ENCODE measurements at regions not wholly inside any gene's neighbourhood (a gene's known extent, or its start where the extent isn't known, plus 50 kb on each side); places are given as distances from the start of the nearest gene placed in this dataset.

GRCh38 chr9:108311745-108312144 lies 544.0 kb downstream of the ACTL7B start:
- no peak for TF ChIP-seq CTCF (IDR thresholded peaks at IDR 0.05)
- Mint-ChIP-seq H3K36me3 (ENCODE audit: low read depth) (no peaks in the 10 kb centered on the region), H3K27ac (no peak overlapping the region), H3K27me3 (ENCODE audit: low read depth, poor library complexity) (peaks cover 9% of the 10 kb centered on the region), H3K4me3 (no peak overlapping the region), H3K4me1 (no peaks in the 10 kb centered on the region), H3K9me3 (peaks cover 18% of the 10 kb centered on the region)
- no peak for DNase-seq

- H3K4me3 Mint-ChIP-seq: no peak overlapping the region
- TF ChIP-seq CTCF (IDR thresholded peaks at IDR 0.05): no peak
- no peaks in the 10 kb centered on the region for H3K4me1 Mint-ChIP-seq
- H3K27me3 Mint-ChIP-seq (ENCODE audit: low read depth, poor library complexity): peaks cover 9% of the 10 kb centered on the region
- no peak overlapping the region for H3K27ac Mint-ChIP-seq
- peaks cover 9% of the 10 kb centered on the region for H3K9me3 Mint-ChIP-seq
- DNase-seq: no peak
- H3K36me3 Mint-ChIP-seq (ENCODE audit: low read depth): no peaks in the 10 kb centered on the region
These were observed 545.6 kb downstream of the ACTL7B start for GRCh38 chr9:108310202-108310601.

DNA sequence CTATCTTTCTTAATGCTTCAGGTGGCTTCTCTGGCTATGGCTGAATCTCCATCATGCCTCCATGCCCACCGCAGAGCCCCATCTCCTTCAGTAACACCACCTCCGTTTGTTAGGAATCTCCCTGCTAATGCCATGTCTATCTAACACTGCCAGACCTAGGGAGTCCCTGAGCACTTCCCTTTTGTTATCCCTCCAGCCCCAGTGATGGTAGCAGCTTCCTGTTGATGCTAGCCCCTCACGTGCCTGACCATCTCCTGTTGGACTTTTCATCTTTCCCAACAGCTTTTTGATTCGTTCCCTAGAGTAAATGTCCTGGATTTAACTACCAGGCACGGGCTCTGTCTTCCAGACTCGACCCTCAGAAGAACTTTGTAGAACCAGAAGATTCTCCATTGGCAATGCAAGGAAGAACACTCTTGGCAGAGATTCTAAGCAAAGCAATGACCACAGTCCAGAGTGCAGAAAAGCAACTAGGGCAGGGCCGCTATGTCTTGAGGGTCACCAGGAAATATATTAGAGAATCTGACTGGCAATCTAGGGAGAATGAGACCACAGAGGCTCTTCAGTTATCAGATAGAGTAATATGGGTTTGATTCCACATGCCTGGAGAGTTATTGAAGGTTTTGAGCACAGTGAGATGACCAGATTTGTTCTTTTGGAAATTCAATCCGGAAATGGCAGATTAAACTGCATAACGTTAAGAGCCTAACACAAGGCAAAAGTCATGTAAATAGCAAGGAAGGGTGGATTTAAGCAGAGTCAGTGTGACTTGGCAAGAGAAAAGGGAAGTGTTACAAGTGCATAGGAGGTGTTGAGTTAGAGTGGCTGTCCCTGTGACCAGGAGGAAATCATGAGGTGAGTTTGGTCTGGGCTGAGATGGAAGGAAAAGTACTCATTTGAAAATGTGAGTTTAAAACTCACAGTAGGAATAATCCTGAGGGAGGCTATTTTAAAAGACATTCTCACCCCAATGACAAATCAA lies 555.2 kb downstream of the ACTL7B start:
- DNase-seq: no peak
- H3K27me3 Mint-ChIP-seq (ENCODE audit: low read depth, poor library complexity): peaks cover 4% of the 10 kb centered on the region
- no peak for TF ChIP-seq CTCF (IDR thresholded peaks at IDR 0.05)
- H3K9me3 Mint-ChIP-seq: peaks cover 7% of the 10 kb centered on the region
- peaks cover 6% of the 10 kb centered on the region for H3K4me1 Mint-ChIP-seq
- H3K36me3 Mint-ChIP-seq (ENCODE audit: low read depth): peaks cover 4% of the 10 kb centered on the region
- H3K27ac Mint-ChIP-seq: no peak overlapping the region
- no peak overlapping the region for H3K4me3 Mint-ChIP-seq

DNA sequence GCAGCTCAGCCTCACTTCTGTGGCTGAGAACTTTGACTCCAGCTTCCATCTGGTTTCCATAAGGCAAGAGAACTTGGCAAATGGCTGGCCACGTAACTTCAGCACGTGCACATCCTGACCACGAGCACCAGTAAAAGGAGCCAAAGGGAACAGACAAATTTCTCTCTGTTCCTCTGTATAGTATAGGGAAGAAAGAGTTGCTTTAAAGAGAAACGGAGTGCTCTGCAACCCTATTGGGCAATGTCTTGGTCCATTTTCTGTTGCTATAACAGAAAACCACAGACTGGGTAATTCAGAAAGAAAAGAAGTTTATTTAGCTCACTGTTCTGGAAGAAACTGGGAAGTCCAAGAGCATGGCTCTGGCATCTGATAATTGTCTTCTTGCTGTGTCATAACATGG lies 558.7 kb downstream of the ACTL7B start:
- no peak overlapping the region for H3K27ac Mint-ChIP-seq
- H3K9me3 Mint-ChIP-seq: peaks cover 7% of the 10 kb centered on the region
- DNase-seq: no peak
- H3K36me3 Mint-ChIP-seq (ENCODE audit: low read depth): peaks cover 4% of the 10 kb centered on the region
- peaks cover 10% of the 10 kb centered on the region for H3K27me3 Mint-ChIP-seq (ENCODE audit: low read depth, poor library complexity)
- no peak for TF ChIP-seq CTCF (IDR thresholded peaks at IDR 0.05)
- no peak overlapping the region for H3K4me3 Mint-ChIP-seq
- peaks cover 6% of the 10 kb centered on the region for H3K4me1 Mint-ChIP-seq

DNA sequence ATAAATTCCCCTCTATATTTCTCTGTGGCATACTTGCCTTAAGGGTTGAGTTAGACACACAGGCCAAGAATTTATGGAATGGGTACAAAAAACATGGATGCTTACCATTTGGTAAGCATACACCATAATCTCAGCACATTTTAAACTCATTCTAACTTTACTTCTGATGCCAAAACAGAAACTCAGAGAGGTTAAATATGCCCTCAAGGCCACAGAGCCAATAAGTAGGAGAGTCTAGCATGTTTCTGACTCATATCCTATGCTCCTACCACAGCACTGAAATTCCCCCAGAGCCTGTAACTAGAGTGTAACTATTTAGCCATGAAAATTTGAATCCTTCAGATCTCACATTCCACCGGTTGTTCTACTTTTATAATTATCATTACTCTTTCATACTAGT lies 559.7 kb downstream of the ACTL7B start:
- Mint-ChIP-seq H3K4me3 (no peak overlapping the region), H3K27ac (no peak overlapping the region), H3K9me3 (peaks cover 7% of the 10 kb centered on the region), H3K36me3 (ENCODE audit: low read depth) (peaks cover 4% of the 10 kb centered on the region), H3K27me3 (ENCODE audit: low read depth, poor library complexity) (peaks cover 10% of the 10 kb centered on the region), H3K4me1 (peaks cover 6% of the 10 kb centered on the region)
- no peak for TF ChIP-seq CTCF (IDR thresholded peaks at IDR 0.05)
- no peak for DNase-seq

GRCh38 chr9:108291586-108291932 lies 564.2 kb downstream of the ACTL7B start:
- H3K27ac Mint-ChIP-seq: no peak overlapping the region
- H3K36me3 Mint-ChIP-seq (ENCODE audit: low read depth): no peaks in the 10 kb centered on the region
- H3K9me3 Mint-ChIP-seq: no peaks in the 10 kb centered on the region
- peaks cover 10% of the 10 kb centered on the region for H3K27me3 Mint-ChIP-seq (ENCODE audit: low read depth, poor library complexity)
- no peak for DNase-seq
- peaks cover 6% of the 10 kb centered on the region for H3K4me1 Mint-ChIP-seq
- no peak for TF ChIP-seq CTCF (IDR thresholded peaks at IDR 0.05)
- no peak overlapping the region for H3K4me3 Mint-ChIP-seq

All from nephron progenitor cell (in vitro differentiated cells).